Upper lobe of right lung (tissue), 1 donor: ENCODE measurements at regions not wholly inside any gene's neighbourhood (a gene's known extent, or its start where the extent isn't known, plus 50 kb on each side); places are given as distances from the start of the nearest gene placed in this dataset.
"Not testable (repeated sequence)": the region's sequence is repeated elsewhere in the genome, so short reads cannot be mapped to it uniquely, and the experiment has no call there.

Source experiments
- ATAC-seq: fragments of 200-7000 bp; cut with Tn5 transposase; one replicate; pipeline ENCODE4 v1.9.1; 2020; ENCODE audit warnings: mild to moderate bottlenecking, moderate library complexity
- DNase-seq: peaks from one replicate; pipeline ENCODE4 v3.0.0-alpha.2; 2020
- H3K27ac ChIP-seq: fragments of 200-600 bp; one replicate; pipeline ENCODE4 v1.8.0; 2022
- H3K27me3 ChIP-seq: fragments of 200-600 bp; one replicate; pipeline ENCODE4 v1.8.0; 2022; ENCODE audit warnings: mild to moderate bottlenecking
- H3K36me3 ChIP-seq: fragments of 200-600 bp; one replicate; pipeline ENCODE4 v1.8.0; 2022
- H3K4me1 ChIP-seq: fragments of 200-600 bp; one replicate; pipeline ENCODE4 v1.8.0; 2022
- H3K4me3 ChIP-seq: fragments of 200-600 bp; one replicate; pipeline ENCODE4 v1.8.0; 2022; ENCODE audit warnings: mild to moderate bottlenecking
- H3K9me3 ChIP-seq: fragments of 200-600 bp; one replicate; pipeline ENCODE4 v1.8.0; 2022
- intact Hi-C: fragments of 100-400 bp; cut with DNase I; formaldehyde crosslinking; loops from one replicate; pipeline ENCODE4 v1.11.0; 2022
- TF ChIP-seq, protein P1 (sequence below): fragments of 200-600 bp; IDR thresholded peaks from one replicate; pipeline ENCODE4 v1.8.0; 2022; ENCODE audit warnings: antibody characterized with exemption
- donor health status: DM: no; HTN: yes; CAD: no; lungs with severe emphysema.

DNA sequence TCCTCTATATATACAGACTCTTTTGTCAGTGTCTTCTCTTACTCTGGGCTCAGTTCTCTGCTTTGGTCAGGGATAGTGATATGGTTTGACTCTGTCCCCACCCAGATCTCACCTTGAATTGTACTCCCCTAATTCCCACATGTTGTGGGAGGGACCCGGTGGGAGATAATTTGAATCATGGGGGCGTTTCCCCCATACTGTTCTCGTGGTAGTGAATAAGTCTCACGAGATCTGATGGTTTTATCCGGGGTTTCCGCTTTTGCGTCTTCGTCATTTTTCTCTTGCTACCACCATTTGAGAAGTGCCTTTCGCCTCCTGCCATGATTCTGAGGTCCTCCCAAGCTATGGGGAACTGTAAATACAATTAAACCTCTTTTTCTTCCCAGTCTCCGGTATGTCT, 144.4 kb downstream of the GLUD2 start:
- Histone ChIP-seq H3K27ac (no peak overlapping the region), H3K9me3 (no peaks in the 10 kb centered on the region)

GRCh38 chrX:121195719-121196118, 148.3 kb downstream of the GLUD2 start:
- H3K4me3 ChIP-seq = no peak overlapping the region
- TF ChIP-seq, protein P1, sequence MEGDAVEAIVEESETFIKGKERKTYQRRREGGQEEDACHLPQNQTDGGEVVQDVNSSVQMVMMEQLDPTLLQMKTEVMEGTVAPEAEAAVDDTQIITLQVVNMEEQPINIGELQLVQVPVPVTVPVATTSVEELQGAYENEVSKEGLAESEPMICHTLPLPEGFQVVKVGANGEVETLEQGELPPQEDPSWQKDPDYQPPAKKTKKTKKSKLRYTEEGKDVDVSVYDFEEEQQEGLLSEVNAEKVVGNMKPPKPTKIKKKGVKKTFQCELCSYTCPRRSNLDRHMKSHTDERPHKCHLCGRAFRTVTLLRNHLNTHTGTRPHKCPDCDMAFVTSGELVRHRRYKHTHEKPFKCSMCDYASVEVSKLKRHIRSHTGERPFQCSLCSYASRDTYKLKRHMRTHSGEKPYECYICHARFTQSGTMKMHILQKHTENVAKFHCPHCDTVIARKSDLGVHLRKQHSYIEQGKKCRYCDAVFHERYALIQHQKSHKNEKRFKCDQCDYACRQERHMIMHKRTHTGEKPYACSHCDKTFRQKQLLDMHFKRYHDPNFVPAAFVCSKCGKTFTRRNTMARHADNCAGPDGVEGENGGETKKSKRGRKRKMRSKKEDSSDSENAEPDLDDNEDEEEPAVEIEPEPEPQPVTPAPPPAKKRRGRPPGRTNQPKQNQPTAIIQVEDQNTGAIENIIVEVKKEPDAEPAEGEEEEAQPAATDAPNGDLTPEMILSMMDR = no peak
- H3K27me3 ChIP-seq = no peaks in the 10 kb centered on the region
- no peaks in the 10 kb centered on the region for H3K4me1 ChIP-seq
- no peak overlapping the region for H3K27ac ChIP-seq
- intact Hi-C loops = no loop called here
- ATAC-seq = no peak
- no peak for DNase-seq
- H3K9me3 ChIP-seq = no peaks in the 10 kb centered on the region
- H3K36me3 ChIP-seq = no peaks in the 10 kb centered on the region

More for the DNA sequence above, 144.4 kb downstream of the GLUD2 start:
- Histone ChIP-seq H3K27me3 (no peaks in the 10 kb centered on the region), H3K4me3 (no peak overlapping the region), H3K4me1 (no peaks in the 10 kb centered on the region), H3K36me3 (no peaks in the 10 kb centered on the region)
- intact Hi-C loops = no loop called here
- ATAC-seq = no peak
- TF ChIP-seq, protein P1 = no peak
- no peak for DNase-seq

- H3K27ac ChIP-seq, H3K4me1 ChIP-seq, H3K9me3 ChIP-seq, ATAC-seq, H3K36me3 ChIP-seq, H3K4me3 ChIP-seq, H3K27me3 ChIP-seq, intact Hi-C loops, DNase-seq: not testable (repeated sequence)
Observed at GRCh38 chrX:121196872-121197444, 149.5 kb downstream of the GLUD2 start.

DNA sequence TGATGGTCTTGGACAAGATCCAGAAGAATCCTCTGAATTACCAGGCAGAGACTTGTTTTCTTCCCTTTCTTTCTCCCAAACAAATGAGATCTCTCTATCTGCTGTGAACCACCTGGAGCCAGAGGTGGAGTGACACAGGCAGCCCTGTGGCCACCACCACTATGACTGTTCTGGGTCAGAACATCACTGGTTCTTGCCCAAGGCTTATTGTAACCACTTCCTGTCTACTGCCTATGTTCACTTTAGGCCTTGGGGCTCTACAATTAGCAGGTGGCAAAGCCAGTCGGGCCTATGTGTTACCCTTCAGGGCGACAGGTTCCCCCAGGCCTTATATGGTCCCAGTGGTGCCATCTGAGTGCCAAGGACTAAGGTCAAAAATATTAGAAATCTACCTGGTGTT, 161.2 kb downstream of the GLUD2 start:
- Histone ChIP-seq H3K27me3 (no peaks in the 10 kb centered on the region), H3K27ac (no peak overlapping the region), H3K36me3 (no peaks in the 10 kb centered on the region), H3K4me3 (no peak overlapping the region), H3K9me3 (no peaks in the 10 kb centered on the region), H3K4me1 (no peaks in the 10 kb centered on the region)
- DNase-seq (no peak), ATAC-seq (no peak)
- intact Hi-C loops = no loop called here
- TF ChIP-seq, protein P1 = no peak

- Histone ChIP-seq H3K36me3 (no peaks in the 10 kb centered on the region), H3K27ac (no peak overlapping the region), H3K27me3 (no peaks in the 10 kb centered on the region), H3K4me3 (no peak overlapping the region), H3K9me3 (no peaks in the 10 kb centered on the region), H3K4me1 (no peaks in the 10 kb centered on the region)
- TF ChIP-seq, protein P1 = no peak
- intact Hi-C loops = no loop called here
- DNase-seq (no peak), ATAC-seq (no peak)
Observed at GRCh38 chrX:121216641-121217374, 169.4 kb downstream of the GLUD2 start.

DNA sequence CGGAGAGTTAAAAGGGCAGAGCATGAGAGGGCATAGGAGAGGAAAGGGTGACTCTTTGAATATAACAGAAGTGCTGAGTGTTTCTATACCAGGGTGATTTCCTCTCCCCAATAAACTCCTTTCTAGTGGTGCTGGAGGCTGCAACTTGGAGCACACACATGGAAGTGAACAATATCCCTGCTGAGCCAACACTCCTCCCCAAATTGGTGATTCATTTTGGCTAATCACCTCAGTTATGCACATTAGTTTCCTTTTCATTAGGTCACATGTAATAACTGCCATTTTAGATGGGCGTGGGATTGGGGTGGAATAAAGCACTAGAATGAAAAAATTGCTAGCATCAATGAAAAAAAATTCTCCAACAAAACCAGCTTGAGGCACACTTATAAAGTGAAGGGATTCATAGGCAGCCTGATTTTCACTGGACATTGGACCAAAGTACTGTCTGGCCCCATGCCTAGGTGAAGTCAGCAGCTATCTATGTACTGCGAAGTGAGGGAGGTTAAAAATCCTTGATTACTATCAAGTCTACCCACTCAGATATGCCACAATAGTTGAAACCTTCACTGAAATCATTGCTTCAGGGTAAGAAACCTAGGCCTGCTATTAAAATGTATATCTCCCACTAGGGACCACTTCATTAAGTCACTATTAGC, 174.0 kb downstream of the GLUD2 start:
- Histone ChIP-seq H3K36me3 (no peaks in the 10 kb centered on the region), H3K4me1 (no peaks in the 10 kb centered on the region), H3K4me3 (no peak overlapping the region), H3K27me3 (no peaks in the 10 kb centered on the region), H3K9me3 (no peaks in the 10 kb centered on the region), H3K27ac (no peak overlapping the region)
- DNase-seq (no peak), ATAC-seq (no peak)
- intact Hi-C loops = no loop called here
- TF ChIP-seq, protein P1 = no peak
